ENCODE measurements at regions not wholly inside any gene's neighbourhood (a gene's known extent, or its start where the extent isn't known, plus 50 kb on each side); places are given as distances from the start of the nearest gene placed in this dataset.

DNA sequence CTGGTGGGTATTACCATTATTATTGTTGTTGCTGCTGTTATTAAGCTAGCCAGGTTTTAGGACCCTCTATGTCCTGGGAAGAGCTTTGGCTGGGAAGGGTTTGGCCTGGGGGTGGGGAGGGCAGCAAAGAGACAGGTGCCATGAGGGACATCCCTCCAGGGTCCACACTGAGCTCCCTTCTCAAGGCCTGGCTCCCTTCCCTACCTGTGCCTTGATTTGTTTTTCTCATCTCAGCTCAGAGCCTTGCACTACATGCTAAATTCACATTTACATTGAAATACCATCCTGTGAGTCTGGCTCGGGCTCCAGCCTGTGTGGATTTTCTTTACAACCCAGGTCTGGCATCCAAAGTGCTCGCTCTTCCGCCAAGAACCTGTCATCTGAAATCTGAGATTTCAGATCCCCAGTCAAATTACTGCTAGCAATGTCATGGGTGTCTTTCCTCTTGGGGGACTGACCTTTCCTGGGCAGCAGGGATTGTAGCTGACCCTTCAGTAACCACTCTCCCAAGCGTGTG is 536.3 kb downstream of the PTPRU start:
- H3K36me3 Mint-ChIP-seq (ENCODE audit: insufficient read depth): no peaks in the 10 kb centered on the region
- H3K9me3 Mint-ChIP-seq: no peaks in the 10 kb centered on the region
- H3K4me1 Mint-ChIP-seq (ENCODE audit: low read depth in 2 of 2): no peaks in the 10 kb centered on the region
- no peak overlapping the region for H3K4me3 Mint-ChIP-seq
- H3K27me3 Mint-ChIP-seq: peaks cover 36 to 39% of the 10 kb centered on the region in 2 donors
- no peak for ATAC-seq (replicated peaks)
- no peak for DNase-seq
- H3K27ac Mint-ChIP-seq: no peak overlapping the region

DNA sequence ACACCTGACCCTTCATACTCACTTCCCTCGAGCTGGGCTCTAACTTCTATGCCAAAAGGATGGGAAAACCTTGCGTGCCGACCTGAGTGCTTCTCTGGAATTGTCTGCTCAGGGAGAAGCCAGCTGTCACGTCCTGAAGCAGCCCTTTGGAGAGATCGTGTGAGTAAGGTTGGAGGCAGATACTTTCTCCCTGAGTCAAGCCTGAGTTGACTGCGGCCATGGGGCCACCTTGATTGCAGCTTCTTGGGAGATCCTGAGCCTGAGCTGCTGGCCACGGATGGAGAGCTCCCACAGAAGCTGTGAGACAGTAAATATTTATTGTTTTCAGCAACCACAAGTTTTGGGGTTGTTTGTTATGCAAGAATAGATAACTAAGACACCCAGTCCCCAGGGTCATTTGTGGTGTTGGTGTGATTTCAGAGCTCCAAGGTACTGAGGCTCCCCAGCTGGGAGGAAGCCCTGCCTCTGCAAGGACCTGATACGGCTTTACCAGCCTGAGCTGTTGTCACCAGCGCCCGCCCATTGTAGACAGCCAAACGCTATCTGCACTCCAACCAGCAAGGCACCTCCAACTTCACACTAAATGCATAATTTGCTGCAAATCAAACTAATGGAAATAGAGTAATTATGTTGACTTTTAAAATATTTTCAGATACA is 531.6 kb downstream of the PTPRU start:
- Mint-ChIP-seq H3K27ac (no peak overlapping the region), H3K4me1 (ENCODE audit: low read depth in 2 of 2) (no peaks in the 10 kb centered on the region), H3K4me3 (no peak overlapping the region), H3K9me3 (no peaks in the 10 kb centered on the region), H3K27me3 (peaks cover 27 to 48% of the 10 kb centered on the region in 2 donors), H3K36me3 (ENCODE audit: insufficient read depth) (no peaks in the 10 kb centered on the region)
- ATAC-seq (replicated peaks) (no peak), DNase-seq (no peak)

DNA sequence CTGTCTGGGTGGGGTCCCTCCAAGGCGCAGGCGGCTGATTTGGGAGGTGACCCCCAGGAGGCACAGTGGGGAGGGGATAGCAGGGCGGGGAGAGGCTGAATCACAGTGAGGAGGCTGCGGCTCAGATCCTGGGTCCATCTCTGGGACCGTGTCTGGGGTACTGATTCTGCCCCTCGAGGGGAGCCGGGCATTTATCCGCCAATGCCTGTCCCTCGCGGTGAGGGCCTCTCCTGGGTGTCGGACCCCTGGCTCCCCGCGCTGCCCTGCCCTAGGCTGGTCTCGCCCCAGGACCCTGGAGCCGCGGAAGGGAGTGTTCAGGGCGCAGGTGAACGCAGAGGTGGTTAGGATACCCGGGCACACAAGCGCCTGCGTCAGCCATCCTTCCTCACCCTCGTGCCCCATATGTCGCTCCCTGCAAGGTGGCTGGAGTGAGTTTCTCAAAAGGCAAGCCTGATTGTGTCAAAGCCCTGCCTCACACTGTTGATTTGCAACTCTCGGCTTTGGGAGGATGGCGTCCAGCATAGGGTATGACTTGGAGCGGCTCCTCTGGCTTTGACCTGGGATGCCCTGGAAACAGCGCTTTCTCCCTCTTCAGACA is 530.9 kb downstream of the PTPRU start:
- H3K9me3 Mint-ChIP-seq: no peaks in the 10 kb centered on the region
- no peak for ATAC-seq (replicated peaks)
- peaks cover 34 to 55% of the 10 kb centered on the region in 2 donors for H3K27me3 Mint-ChIP-seq
- no peaks in the 10 kb centered on the region for H3K4me1 Mint-ChIP-seq (ENCODE audit: low read depth in 2 of 2)
- DNase-seq: no peak
- no peaks in the 10 kb centered on the region for H3K36me3 Mint-ChIP-seq (ENCODE audit: insufficient read depth)
- H3K4me3 Mint-ChIP-seq: no peak overlapping the region
- no peak overlapping the region for H3K27ac Mint-ChIP-seq

DNA sequence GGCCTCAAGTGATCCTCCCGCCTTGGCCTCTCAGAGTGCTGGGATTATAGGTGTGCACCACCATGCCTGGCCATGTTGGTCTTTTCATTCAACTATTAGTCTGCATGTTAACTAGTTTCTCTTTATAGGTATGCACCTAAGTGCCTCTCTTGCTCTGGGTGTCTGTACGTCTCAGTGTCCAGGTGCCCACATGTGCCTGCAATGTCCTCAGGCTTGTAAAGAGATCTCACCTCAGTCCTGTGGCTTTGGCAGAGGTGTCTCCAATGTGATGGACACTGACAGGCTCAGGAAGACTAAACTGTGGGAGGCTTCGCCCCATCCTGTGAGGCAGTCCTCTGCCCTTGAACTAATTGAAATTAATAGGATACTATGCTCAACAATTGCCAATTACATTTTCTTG is 526.3 kb downstream of the PTPRU start:
- DNase-seq: no peak
- Mint-ChIP-seq H3K27me3 (peaks cover 52 to 69% of the 10 kb centered on the region in 2 donors), H3K4me3 (no peak overlapping the region), H3K27ac (no peak overlapping the region), H3K36me3 (ENCODE audit: insufficient read depth) (no peaks in the 10 kb centered on the region), H3K4me1 (ENCODE audit: low read depth in 2 of 2) (no peaks in the 10 kb centered on the region), H3K9me3 (no peaks in the 10 kb centered on the region)
- ATAC-seq (replicated peaks): no peak

DNA sequence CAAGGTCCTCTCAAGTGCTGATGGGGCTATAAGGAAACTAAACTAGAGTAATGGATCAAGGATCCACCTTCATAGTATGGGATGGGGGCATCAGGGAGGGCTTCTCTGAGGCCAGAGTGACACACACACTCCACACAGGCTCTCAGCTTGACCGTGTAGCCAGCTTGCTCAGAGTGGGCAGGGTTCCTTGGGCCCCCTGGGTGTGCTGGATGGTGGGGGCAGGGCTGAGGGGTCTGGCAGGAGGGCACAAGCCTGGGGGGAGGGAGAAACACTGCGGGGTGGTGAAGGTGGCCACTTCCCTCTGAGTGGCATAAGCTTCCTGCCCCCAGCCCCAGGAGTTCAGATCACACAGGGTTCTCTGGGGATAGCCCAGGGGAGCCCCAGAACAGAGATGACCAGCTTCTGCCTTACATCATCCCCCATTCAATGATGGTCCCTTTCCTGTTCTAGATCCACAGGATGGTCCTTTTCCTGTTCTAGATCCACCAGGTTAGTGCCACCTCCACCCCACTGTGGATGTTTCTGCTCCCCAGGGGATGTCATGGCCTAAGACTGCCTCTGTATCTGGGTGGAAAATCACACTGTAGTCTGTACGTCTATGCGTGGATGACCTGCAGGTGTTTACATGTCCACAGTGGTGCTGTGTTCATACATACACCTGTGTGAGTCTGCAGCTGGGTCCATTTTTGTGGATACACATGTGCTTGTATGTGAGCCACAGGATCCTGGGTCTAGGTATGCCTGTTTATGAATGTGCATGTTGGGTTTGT is 525.0 kb downstream of the PTPRU start:
- H3K4me3 Mint-ChIP-seq: no peak overlapping the region
- peaks cover 45 to 69% of the 10 kb centered on the region in 2 donors for H3K27me3 Mint-ChIP-seq
- H3K36me3 Mint-ChIP-seq (ENCODE audit: insufficient read depth): peaks cover 3% of the 10 kb centered on the region
- H3K4me1 Mint-ChIP-seq (ENCODE audit: low read depth in 2 of 2): no peaks in the 10 kb centered on the region
- DNase-seq: no peak
- no peaks in the 10 kb centered on the region for H3K9me3 Mint-ChIP-seq
- H3K27ac Mint-ChIP-seq: no peak overlapping the region
- ATAC-seq (replicated peaks): no peak

DNA sequence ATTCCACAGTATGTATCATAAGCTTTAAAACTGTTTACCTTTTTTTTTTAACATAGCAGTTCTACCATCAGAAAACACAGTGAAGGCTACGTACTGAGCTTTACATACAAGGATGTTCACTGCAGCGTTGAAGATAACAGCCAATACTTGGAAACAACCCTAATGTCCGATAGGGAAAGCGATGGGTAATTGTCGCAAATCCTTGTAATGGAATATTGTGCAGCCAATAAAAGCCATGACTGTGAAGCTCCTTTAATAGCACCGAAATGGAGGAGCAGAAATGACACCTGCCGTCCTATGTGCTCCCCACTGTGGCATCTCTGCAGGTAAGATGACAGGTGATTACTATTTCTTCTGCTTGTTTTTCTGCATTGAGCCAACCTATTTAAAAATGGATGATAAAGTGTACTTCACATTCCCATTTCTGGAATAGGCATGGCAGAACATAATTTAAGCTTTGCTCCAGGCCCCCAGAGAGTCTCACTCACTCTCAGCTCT is 523.8 kb downstream of the PTPRU start:
- DNase-seq (no peak), ATAC-seq (replicated peaks) (no peak)
- Mint-ChIP-seq H3K27ac (no peak overlapping the region), H3K4me1 (ENCODE audit: low read depth in 2 of 2) (no peaks in the 10 kb centered on the region), H3K4me3 (no peak overlapping the region), H3K27me3 (peaks cover 41 to 70% of the 10 kb centered on the region in 2 donors), H3K9me3 (no peaks in the 10 kb centered on the region), H3K36me3 (ENCODE audit: insufficient read depth) (peaks cover 3% of the 10 kb centered on the region)

DNA sequence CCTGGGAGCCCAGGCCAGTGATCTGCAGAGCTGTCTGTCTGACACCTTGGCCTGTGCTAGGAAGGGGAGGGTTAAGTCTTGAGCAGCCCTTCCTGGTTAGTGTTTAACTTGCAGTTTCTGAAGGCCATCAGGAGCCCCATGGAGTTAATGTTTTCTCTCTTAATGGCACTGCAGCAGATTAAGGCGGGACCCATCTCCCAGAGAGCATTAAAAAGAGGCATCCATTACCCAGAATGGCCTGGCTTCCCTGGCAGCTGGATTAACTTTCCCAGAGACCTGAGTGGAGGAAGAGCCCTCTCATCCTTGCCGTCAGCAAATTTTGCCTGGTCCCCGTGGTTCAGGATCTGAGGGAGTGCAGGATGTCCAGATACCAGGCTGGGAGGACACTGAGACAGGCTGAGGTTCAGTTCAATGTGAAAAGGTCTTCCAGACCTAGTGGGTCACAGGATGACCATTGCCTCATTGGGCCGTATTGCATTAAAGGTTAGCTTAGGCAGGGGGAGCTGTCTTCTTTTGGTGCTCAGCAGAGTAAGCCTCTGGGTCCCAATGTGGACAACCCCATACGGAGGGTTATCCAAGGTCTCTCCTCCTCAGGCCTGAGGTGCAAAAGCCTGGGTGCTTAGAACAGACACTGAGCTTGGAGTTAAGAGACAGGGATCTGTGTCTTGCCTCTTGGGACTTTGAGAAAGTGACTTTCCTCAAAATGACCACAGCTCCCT is 522.6 kb downstream of the PTPRU start:
- Mint-ChIP-seq H3K4me3 (no peak overlapping the region), H3K27me3 (peaks cover 36 to 70% of the 10 kb centered on the region in 2 donors), H3K4me1 (ENCODE audit: low read depth in 2 of 2) (no peaks in the 10 kb centered on the region), H3K27ac (no peak overlapping the region), H3K9me3 (no peaks in the 10 kb centered on the region), H3K36me3 (ENCODE audit: insufficient read depth) (peaks cover 3% of the 10 kb centered on the region)
- no peak for DNase-seq
- ATAC-seq (replicated peaks): no peak

DNA sequence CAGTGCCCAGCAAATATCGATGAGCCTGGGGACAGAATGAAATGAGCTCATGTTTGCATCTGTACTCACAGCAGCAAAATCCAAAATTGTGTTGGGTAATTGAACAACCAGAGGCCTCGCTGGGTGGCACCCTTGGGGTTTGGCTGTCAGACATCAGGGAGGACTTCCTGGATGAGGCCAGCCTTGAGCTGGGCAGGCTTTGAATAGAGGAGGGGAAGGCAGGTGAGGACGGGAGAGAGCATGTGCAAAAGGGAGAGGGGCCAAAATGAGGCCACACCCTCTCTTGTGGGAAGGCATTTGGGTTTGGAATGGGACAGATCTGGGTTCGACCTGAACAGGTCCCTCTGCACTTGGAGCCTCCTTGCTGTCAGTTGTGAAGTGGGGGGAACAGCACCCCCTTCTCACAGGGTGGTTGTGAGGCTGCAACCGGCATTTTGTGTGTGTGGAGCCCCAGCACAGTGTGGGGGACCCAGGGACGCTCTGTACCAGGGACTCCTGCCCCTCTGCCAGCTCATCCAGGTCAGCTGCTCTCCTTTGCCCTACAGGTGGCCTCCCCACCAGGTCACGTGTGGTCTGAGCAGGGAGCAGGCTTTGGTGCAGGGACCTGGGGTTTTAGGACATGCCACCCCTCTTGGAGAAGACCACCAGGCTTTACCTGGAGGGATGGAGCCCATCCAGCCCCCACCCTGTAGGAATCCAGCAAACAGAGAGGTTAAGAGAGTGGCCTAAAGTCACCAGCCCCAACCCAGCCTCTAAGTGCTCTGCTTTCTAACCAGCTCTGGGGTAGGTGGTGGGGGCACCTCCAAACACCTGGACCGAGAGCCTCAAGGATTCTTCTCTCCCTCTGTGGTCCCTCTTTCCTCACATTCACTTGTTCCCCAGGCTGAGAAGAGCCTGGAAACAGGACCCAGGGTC is 521.8 kb downstream of the PTPRU start:
- Mint-ChIP-seq H3K4me3 (no peak overlapping the region), H3K27ac (no peak overlapping the region), H3K27me3 (peaks cover 33 to 75% of the 10 kb centered on the region in 2 donors), H3K4me1 (ENCODE audit: low read depth in 2 of 2) (no peaks in the 10 kb centered on the region), H3K36me3 (ENCODE audit: insufficient read depth) (peaks cover 3% of the 10 kb centered on the region), H3K9me3 (no peaks in the 10 kb centered on the region)
- ATAC-seq (replicated peaks): no peak
- DNase-seq: no peak

DNA sequence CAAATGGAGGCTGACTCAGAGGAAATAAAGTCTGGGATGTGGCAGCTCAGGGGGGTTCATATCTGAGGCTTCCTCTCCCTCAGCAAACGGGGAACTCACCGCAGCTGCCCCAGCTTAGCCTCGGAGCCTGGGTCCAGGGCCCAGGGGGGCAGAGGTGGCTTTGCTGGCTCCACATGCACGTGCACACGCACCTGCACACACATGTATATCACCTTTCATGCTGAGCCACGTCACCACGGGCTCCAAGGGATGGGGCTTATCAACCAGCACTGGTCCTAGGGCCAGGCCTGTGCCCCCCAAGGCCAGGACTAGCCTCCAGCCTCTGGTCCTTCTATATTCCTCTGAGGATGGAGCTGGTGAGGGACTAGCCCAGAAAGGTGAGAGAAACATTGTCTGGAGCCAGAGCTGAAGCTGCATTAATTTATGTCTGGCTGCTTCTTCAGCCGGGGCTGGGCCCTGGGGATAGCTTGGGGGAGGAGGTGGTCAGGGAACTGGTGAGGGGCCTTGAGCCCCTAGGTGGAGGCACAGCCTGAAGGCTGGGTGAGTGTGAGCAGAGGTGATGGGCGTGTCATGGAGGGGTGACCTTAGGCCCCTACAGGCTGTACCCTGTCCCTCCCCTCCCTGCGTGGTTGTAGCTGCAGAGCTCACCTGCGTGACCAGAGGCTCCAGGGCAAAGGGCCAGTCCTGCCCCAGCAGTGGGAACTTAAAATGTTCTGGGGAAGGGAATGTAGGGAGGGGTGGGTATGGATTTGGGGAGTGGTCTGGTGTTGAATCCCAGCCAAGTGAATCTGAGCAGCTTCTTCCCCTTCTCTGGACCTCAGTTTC is 520.8 kb downstream of the PTPRU start:
- H3K9me3 Mint-ChIP-seq: no peaks in the 10 kb centered on the region
- no peak overlapping the region for H3K27ac Mint-ChIP-seq
- ATAC-seq (replicated peaks) (no peak), DNase-seq (no peak)
- peaks cover 3% of the 10 kb centered on the region for H3K36me3 Mint-ChIP-seq (ENCODE audit: insufficient read depth)
- H3K27me3 Mint-ChIP-seq: peaks cover 27 to 75% of the 10 kb centered on the region in 2 donors
- H3K4me3 Mint-ChIP-seq: no peak overlapping the region
- no peaks in the 10 kb centered on the region for H3K4me1 Mint-ChIP-seq (ENCODE audit: low read depth in 2 of 2)

DNA sequence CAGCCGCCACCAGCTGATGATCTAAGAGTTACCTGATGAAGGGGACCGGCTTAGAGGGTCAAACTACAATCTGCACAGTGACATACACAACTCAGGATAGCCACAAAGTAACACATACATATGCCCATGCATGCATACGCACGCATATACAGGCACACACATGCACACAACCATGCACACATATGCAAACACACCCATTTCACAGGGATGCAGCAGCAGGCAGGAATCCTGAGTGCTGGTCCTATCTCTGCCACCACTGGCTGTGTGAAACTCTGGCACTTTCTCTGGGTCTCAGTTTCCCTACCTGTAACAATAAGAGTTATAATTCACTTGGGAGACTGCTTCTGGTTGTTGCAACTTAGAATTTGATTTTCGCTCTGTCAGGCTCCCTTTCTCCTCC is 520.2 kb downstream of the PTPRU start:
- H3K36me3 Mint-ChIP-seq (ENCODE audit: insufficient read depth): peaks cover 3% of the 10 kb centered on the region
- H3K4me3 Mint-ChIP-seq: no peak overlapping the region
- ATAC-seq (replicated peaks) (no peak), DNase-seq (no peak)
- H3K4me1 Mint-ChIP-seq (ENCODE audit: low read depth in 2 of 2): no peaks in the 10 kb centered on the region
- H3K9me3 Mint-ChIP-seq: no peaks in the 10 kb centered on the region
- H3K27me3 Mint-ChIP-seq: peaks cover 26 to 75% of the 10 kb centered on the region in 2 donors
- no peak overlapping the region for H3K27ac Mint-ChIP-seq

DNA sequence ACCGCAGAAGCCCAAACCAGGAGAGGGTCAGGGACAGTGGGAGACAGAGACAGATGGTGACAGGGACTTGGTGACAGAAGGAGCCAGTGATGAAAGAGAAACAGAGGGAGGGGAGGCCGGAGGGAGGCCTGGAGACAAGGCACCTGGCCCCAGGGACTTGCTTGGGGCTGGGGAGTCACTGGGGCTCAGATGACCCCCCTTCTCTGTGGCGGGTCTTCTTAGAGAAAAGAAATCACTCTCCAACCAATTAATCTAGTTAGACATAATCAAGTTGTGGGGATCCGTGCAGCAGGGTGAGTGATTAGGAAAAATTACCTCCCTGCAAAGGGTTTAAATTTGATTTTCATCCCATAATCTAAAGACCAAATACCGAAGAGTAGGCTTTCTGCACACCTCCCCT is 519.8 kb downstream of the PTPRU start:
- Mint-ChIP-seq H3K4me3 (no peak overlapping the region), H3K27ac (no peak overlapping the region), H3K27me3 (peaks cover 26 to 74% of the 10 kb centered on the region in 2 donors), H3K4me1 (ENCODE audit: low read depth in 2 of 2) (no peaks in the 10 kb centered on the region), H3K9me3 (no peaks in the 10 kb centered on the region), H3K36me3 (ENCODE audit: insufficient read depth) (peaks cover 3% of the 10 kb centered on the region)
- no peak for ATAC-seq (replicated peaks)
- no peak for DNase-seq
